Cardiac fibroblast (primary cell): ENCODE measurements at regions not wholly inside any gene's neighbourhood (a gene's known extent, or its start where the extent isn't known, plus 50 kb on each side); places are given as distances from the start of the nearest gene placed in this dataset.

Experiments
- DNase-seq, 2 donors: peaks; one replicate each; pipeline versions ENCODE4 v3.0.0 to v3.0.0-alpha.2; 2010; ENCODE audit warnings: low read depth in 2 of 2
- H3K4me3 ChIP-seq, 2 donors: replicated peaks in 1 of 2; 1 replicate in 1 of 2; 2 replicates in 1 of 2; pipeline ENCODE4 v1.5.1; 2011; ENCODE audit warnings: low read depth in 2 of 2, low read length in 2 of 2, mild to moderate bottlenecking in 2 of 2, moderate library complexity in 1 of 2
- TF ChIP-seq, protein P1 (sequence below): IDR thresholded peaks from one replicate; pipeline ENCODE4 v1.5.1; 2011; ENCODE audit warnings: low read depth, mild to moderate bottlenecking, low read length, inconsistent platforms

DNA sequence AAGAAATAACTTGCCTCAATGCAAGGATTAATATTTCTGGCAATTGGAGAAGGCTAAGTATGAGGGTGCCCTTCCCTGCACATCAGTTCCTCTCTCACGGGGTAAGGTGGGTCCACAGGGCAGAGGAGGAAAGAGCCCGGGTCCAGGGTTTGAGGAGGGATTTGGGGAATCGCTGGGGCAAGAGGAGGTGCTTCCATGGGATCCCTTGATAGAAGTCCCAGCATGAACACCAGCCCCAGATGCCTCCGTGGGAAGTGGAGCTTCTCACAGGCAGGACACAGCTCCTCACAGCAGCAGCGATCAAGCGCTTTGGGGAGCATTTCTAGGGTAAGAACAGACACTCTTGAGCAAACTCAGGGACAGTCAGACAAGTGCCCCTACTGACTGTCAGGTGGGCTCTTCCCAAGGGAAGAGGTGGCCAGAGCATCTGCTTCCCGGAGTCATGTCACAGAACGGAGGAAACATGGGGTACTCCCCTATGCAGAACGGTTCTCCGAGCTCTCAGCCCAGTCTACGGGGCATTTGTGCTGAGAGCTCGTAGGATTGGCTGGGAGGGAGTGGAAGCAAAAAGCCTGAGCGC, 218.9 kb upstream of the ARL4C start:
- no peak for DNase-seq
- TF ChIP-seq, protein P1, sequence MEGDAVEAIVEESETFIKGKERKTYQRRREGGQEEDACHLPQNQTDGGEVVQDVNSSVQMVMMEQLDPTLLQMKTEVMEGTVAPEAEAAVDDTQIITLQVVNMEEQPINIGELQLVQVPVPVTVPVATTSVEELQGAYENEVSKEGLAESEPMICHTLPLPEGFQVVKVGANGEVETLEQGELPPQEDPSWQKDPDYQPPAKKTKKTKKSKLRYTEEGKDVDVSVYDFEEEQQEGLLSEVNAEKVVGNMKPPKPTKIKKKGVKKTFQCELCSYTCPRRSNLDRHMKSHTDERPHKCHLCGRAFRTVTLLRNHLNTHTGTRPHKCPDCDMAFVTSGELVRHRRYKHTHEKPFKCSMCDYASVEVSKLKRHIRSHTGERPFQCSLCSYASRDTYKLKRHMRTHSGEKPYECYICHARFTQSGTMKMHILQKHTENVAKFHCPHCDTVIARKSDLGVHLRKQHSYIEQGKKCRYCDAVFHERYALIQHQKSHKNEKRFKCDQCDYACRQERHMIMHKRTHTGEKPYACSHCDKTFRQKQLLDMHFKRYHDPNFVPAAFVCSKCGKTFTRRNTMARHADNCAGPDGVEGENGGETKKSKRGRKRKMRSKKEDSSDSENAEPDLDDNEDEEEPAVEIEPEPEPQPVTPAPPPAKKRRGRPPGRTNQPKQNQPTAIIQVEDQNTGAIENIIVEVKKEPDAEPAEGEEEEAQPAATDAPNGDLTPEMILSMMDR = no peak
- H3K4me3 ChIP-seq = no peak overlapping the region

DNA sequence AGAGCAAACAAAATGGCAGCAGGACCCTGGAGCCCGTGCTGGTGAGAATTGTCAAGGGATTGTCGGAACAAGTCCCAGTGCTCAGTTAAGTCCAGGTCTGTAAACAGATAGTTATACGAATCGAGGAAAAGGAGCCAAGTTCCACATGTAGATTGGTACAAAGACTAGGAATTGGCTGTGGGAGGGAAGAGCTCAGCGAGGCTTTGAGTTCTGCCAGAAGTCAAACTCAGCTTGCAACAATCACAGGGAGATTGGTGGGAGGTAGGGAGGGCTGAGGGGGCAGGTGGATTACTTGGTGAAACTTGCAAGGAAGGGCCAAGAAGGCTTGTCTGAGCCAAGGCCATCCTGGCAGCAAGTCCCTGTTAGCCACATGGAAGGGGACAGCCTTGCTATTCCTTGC, 217.8 kb upstream of the ARL4C start:
- no peak for DNase-seq
- H3K4me3 ChIP-seq = no peak overlapping the region
- TF ChIP-seq, protein P1 = no peak

DNA sequence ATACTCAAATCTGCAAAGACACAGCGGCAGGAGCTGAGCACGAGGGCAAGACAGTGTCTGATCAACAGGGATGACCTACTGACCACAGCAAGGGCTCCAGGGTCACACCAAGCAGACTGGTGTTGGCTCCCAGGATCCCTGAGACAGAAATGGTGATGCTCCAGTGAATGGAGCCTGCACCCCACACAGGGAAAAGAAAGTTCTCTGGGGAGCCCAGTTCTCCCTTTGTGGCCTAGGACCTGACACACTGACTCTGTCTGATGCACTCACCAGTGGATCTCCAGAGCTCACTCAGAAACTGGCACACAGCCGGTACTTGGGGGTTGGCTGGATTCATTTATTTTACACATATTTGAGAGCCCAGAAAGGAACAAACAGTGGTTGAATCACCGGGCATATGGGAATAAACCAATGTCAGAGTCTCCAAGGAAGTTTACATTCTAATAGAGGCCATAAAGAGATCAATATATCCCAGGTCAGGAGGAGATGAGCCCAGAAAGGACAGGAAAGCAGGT, 215.6 kb upstream of the ARL4C start:
- H3K4me3 ChIP-seq = no peak overlapping the region
- no peak for DNase-seq
- TF ChIP-seq, protein P1 = no peak

DNA sequence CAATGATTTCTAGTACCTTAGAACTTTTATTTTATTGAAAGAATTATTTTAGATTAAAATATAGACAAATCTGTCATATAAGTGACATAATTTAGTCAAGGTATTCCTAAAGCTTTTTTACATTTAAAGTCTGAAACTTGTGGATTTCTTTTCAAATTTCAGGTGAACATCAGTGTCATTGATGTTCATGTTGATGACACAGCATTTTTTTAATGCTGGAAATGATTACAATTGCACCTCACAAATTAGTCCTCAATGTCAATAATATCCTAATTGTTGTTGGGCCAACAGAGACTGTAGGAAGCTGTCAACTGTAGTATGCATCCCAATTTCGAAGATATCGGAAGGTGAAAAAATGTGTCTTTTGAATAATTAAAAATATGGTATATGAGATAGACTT, 214.4 kb upstream of the ARL4C start:
- DNase-seq = no peak
- H3K4me3 ChIP-seq = no peak overlapping the region
- TF ChIP-seq, protein P1 = no peak

DNA sequence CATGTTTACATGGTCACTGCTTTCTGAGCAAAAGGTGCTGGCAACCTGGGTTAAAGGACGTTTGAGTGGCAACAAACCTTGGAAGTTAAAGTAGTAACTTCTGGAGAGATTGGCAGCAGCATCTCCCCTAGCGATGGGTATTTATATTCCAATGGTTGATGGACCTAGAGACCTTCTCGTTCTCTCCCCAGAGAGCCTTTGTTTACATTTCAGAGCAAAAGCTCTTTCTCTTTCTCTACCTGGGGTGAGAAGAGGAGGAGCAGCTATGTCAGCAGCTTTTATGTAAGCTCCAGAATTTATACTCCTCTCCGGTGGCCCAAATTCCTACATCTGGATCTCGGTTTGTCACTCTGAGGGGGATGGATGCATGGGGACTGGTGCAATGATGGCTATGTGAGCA, 213.7 kb upstream of the ARL4C start:
- DNase-seq = no peak
- TF ChIP-seq, protein P1 = no peak
- H3K4me3 ChIP-seq = no peak overlapping the region

DNA sequence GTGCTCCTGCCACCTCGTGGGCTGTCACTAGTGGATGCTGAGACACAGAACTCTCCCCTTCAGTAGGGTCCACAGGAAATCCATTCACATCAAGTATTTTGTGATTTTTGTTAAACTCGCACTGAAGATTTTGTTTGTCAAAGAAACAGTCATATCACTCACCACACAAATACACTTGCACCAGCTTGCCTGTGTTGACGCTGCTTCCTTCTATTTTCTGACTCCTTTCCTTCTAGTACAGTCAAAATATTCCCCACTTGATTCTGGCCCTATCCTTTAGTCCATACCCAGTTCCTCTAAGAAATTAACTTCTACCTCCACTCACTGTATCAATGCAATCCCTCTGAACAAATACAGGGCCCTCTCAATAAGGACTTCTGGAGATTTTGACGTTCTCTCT, 213.2 kb upstream of the ARL4C start:
- DNase-seq = no peak
- no peak overlapping the region for H3K4me3 ChIP-seq
- TF ChIP-seq, protein P1 = no peak

DNA sequence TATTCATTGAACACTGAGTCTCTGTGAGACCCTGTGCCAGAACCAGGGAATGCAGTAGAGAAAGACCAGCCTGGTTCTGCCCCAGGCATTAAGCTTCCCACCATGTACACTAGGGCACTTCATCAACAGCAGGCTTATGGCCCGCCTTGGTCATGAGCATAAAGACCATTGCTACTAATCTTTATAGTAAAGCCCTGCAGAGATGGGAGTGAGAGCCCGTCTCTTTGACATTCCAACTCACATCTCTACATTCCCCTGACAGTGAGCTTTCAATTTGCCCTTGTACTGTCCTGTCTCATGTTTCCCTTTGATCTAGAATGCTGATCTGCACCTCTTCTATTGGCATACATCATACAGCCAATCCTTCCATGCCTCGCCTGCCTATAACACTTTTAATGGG, 211.8 kb upstream of the ARL4C start:
- TF ChIP-seq, protein P1 = no peak
- no peak for DNase-seq
- no peak overlapping the region for H3K4me3 ChIP-seq
